ENCODE measurements at regions not wholly inside any gene's neighbourhood (a gene's known extent, or its start where the extent isn't known, plus 50 kb on each side); places are given as distances from the start of the nearest gene placed in this dataset.

DNA sequence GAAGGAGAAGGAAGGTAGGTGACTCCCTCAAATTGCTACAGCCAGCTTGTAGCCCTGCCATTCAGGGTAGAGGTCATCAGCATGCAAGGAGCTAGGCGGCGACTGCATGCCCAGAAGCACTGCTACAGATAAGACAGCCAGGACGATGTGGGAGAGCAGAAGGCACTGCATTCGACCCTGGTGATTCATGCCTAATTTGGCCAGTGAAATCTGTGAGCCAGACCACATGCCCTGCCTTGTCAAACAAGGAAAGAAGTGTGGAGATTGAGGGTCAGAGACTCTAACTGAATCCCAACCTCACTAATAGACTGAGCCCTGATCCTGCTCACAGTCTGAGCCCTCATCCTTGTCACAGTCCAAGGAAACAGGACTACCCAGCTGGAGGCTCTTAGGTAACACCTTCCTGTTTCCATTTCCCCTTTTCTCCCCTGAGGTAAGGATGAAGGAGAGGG is 86.6 kb downstream of the LINGO1 start:
- TF ChIP-seq, protein P1, sequence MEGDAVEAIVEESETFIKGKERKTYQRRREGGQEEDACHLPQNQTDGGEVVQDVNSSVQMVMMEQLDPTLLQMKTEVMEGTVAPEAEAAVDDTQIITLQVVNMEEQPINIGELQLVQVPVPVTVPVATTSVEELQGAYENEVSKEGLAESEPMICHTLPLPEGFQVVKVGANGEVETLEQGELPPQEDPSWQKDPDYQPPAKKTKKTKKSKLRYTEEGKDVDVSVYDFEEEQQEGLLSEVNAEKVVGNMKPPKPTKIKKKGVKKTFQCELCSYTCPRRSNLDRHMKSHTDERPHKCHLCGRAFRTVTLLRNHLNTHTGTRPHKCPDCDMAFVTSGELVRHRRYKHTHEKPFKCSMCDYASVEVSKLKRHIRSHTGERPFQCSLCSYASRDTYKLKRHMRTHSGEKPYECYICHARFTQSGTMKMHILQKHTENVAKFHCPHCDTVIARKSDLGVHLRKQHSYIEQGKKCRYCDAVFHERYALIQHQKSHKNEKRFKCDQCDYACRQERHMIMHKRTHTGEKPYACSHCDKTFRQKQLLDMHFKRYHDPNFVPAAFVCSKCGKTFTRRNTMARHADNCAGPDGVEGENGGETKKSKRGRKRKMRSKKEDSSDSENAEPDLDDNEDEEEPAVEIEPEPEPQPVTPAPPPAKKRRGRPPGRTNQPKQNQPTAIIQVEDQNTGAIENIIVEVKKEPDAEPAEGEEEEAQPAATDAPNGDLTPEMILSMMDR (conservative IDR thresholded peaks at IDR 0.05; ENCODE audit: low read depth, low read length): no peak
- peak; percentile 81 for DNase-seq (ENCODE audit: low read depth)

DNA sequence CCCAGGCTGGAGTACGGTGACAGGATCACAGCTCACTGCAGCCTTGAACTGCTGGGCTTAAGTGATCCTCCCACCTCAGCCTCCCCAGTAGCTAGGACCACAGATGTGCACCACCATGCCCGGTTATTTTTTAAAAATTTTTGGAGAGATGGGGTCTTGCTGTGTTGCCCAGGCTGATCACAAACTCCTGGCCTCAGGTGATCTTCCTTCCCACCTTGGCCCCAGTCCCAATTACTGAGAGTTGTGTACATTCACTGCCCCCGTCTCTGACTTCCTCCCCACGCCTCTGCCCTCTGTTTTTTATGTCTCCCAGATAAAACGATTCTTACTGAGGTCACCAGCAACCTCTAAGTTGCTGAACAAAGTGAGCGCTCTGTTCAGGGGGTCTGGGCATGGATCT is 87.7 kb downstream of the LINGO1 start:
- DNase-seq (ENCODE audit: low read depth): no peak
- TF ChIP-seq, protein P1 (conservative IDR thresholded peaks at IDR 0.05; ENCODE audit: low read depth, low read length): no peak
- no peak overlapping the region for H3K4me3 ChIP-seq (ENCODE audit: low read depth, low read length)

More for the DNA sequence above, 86.6 kb downstream of the LINGO1 start:
- H3K4me3 ChIP-seq (ENCODE audit: low read depth, low read length): no peak overlapping the region

DNA sequence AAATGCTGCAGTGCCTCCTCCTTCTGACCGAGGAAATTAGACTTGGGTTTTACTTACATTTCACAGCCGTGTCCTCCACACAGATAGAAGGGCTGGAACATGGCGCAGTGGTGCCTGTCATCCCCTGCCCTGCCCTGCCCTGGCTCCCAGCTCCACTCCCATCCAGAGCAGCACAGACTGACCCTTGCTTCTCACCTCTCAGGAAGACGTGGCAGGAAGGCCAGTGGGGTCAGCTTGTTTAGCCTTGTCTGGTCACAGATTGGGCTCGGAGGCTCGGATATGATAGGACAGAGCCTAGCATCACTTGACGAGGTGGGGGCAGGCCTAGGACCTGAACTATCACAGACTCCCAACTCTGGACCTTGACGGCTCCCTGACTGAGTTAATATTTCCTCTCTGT is 88.5 kb downstream of the LINGO1 start:
- H3K4me3 ChIP-seq (ENCODE audit: low read depth, low read length): no peak overlapping the region
- TF ChIP-seq, protein P1 (conservative IDR thresholded peaks at IDR 0.05; ENCODE audit: low read depth, low read length): no peak
- DNase-seq (ENCODE audit: low read depth): no peak

DNA sequence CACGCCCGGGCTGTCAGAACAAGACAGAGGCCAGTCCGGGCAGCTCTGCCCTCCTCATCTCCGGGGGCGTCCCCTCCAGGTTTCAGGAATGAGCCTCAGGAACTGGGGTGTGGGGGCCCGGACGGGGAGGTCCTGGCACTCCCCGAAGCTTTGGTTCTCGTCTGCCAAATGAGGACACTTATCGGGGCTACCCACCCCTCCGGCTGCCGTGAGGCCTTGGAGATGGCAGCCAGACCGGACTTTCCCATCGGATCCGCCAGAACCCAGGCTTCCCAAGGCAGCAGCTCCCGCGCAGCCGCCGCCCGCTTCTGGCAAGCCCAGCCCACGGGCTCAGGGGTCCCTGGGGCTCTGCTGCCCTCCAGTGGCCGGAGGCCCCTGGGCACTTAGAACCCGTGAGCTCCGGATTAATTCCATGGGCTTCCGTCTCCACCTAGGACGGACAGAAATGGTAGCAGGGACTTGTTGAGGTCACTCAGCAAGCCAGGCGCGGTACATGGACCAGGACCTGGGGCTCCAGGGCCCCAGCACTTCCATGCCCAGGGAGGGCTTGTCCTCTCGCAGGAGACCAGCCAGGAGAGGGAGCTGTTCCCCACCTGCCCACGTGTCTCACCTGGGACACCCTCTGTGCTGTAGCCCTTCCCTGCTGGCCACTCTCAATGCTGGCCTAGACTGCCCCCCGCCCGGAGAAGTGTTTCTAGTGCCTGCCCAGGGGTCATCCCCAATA is 89.4 kb downstream of the LINGO1 start:
- TF ChIP-seq, protein P1 (conservative IDR thresholded peaks at IDR 0.05; ENCODE audit: low read depth, low read length): peak; percentile 98
- peak; percentile 89 for DNase-seq (ENCODE audit: low read depth)
- peak overlapping the region; percentile 56 for H3K4me3 ChIP-seq (ENCODE audit: low read depth, low read length)

DNA sequence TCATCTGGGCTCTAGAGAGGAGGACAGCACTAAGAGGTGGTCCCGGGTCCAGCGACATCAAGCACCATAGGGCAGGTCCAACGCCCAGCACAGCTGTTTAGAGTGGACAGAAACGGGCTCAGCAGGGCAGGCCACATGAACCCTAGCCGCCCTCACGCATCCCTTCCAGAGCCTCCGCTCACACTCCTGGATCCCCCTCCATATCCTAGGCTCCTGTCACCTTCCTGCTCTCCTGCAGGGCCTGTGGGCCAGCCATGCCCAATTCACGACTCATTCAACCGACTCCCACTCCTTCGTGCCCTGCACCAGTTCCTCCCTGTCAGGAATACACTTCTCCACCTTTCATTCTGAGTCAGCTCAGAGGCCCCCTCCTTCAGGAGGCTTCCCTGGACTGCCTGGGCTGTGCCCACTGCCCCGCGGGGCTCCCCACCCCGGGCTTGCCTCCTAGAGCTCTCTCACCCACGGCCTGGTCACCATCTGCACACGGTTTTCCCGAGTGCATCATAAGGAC is 90.2 kb downstream of the LINGO1 start:
- no peak for DNase-seq (ENCODE audit: low read depth)
- TF ChIP-seq, protein P1 (conservative IDR thresholded peaks at IDR 0.05; ENCODE audit: low read depth, low read length): no peak
- H3K4me3 ChIP-seq (ENCODE audit: low read depth, low read length): no peak overlapping the region

DNA sequence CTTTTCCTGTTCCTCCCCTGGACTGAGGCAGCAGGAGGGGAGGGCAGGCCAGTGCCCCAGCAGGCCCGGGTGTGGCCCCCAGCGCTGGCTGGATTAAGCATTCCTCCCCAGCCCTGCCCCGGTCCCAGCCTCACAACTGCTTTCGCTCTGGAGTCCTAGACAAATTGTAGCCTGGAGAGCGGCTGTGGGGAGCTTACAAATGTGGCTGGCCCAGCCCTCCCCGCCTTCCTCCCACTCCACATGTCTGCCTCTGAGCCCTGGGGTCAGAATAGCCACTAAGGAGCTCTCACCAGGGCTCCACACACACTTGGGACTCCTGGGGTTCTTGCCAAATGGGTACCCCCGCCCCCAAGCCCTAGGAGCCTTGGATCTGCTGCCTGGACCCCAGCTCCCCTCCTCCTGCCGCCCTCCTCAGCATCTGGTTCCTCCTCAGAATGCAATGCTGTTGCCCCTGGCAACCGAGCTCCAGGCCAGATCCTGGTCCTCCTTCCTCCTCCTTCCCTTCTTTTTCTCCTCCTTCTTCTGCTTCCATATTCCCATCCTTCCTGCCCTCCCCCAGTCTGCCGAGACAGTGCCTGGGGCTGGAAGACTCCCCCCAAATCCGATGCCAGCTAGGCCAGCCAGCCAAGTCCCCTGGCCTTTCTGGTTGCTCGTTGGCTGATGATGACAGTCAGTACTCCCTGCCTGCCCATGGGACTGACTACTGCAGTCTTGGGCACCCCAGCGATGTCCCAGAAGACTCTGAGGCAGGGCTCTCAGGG is 91.1 kb downstream of the LINGO1 start:
- no peak overlapping the region for H3K4me3 ChIP-seq (ENCODE audit: low read depth, low read length)
- TF ChIP-seq, protein P1 (conservative IDR thresholded peaks at IDR 0.05; ENCODE audit: low read depth, low read length): no peak
- DNase-seq (ENCODE audit: low read depth): peak; percentile 31
